HCT116 (cell line): ENCODE measurements at regions not wholly inside any gene's neighbourhood (a gene's known extent, or its start where the extent isn't known, plus 50 kb on each side); places are given as distances from the start of the nearest gene placed in this dataset.

Experiments used
- ATAC-seq: fragments of 200-7000 bp; cut with Tn5 transposase; 2 replicates; pipeline ENCODE4 v1.9.1; 2020; ENCODE audit warnings: mild to moderate bottlenecking, moderate library complexity
- BruUV-seq: library from RNA; stranded (reverse); fragments of 400-500 nt; replicated peaks from 2 replicates; lab custom pipeline; 2021; lab: Mats Ljungman, UMichigan
- CTCF ChIA-PET: fragments of 300-600 bp; sonication (Branson Sonifier 250); formaldehyde crosslinking; loops from one replicate; lab custom pipeline; 2021; ENCODE audit warnings: antibody characterized with exemption; lab: Charles Lee
- POLR2A ChIA-PET: fragments of 300-600, 350-600 bp; sonication (Branson Sonifier 250); formaldehyde crosslinking; loops from one replicate; lab custom pipeline; 2021; ENCODE audit warnings: antibody characterized with exemption; lab: Charles Lee
- RAD21 ChIA-PET, 2 experiments: fragments of 300-600 bp; sonication (Branson Sonifier 250); formaldehyde crosslinking; loops; one replicate each; lab custom pipeline; 2023; ENCODE audit warnings: low total read pairs in 2 of 2; ENCODE audit not compliant: uncharacterized antibody in 2 of 2, unreplicated experiment in 2 of 2, low non-redundant PET in 1 of 2; lab: Charles Lee
- DNase-seq: peaks from one replicate; pipeline ENCODE4 v3.0.0-alpha.2; 2010; ENCODE audit warnings: low read depth, low spot score
- H2AFZ ChIP-seq: fragments of 200-600 bp; shearing (Covaris generic), sonication (generic); 2 replicates; pipeline ENCODE4 v1.6.1; 2017; ENCODE audit warnings: low read depth, mixed run types, mixed read lengths, antibody characterized with exemption, low read length; ENCODE audit not compliant: poor library complexity, severe bottlenecking
- H3K27ac ChIP-seq: 2 replicates; pipeline ENCODE4 v1.5.1; 2012; ENCODE audit warnings: low read depth, low read length
- H3K27me3 ChIP-seq: fragments of 200-600 bp; sonication (generic); 2 replicates; pipeline ENCODE4 v1.6.1; 2016; ENCODE audit warnings: mixed run types, low read length, mixed read lengths; ENCODE audit not compliant: insufficient read depth
- H3K36me3 ChIP-seq, 2 experiments: fragments of 200-500 bp in 1 of 2; fragments of 200-600 bp in 1 of 2; sonication (Bioruptor generic) in 1 of 2; sonication (generic) in 1 of 2; 2 replicates each; pipeline versions ENCODE4 v1.5.1 to v1.6.1; 2014 to 2016; ENCODE audit warnings: low read length in 2 of 2, inconsistent platforms in 1 of 2, mixed read lengths in 1 of 2, mixed run types in 1 of 2; ENCODE audit not compliant: insufficient read depth in 2 of 2, control insufficient read depth in 1 of 2
- H3K4me1 ChIP-seq, 2 experiments: fragments of 200-600 bp in 1 of 2; sonication (generic) in 1 of 2; 2 replicates each; pipeline versions ENCODE4 v1.5.1 to v1.6.1; 2012 to 2017; ENCODE audit warnings: low read length in 2 of 2, inconsistent platforms in 1 of 2, mild to moderate bottlenecking in 1 of 2, mixed read lengths in 1 of 2, mixed run types in 1 of 2, moderate library complexity in 1 of 2; ENCODE audit not compliant: insufficient read depth in 2 of 2, control insufficient read depth in 1 of 2
- H3K4me2 ChIP-seq: fragments of 200-600 bp; sonication (generic); 2 replicates; pipeline ENCODE4 v1.6.1; 2017; ENCODE audit warnings: mixed run types, low read length, mixed read lengths
- H3K4me3 ChIP-seq, 2 experiments: fragments of 200-600 bp in 1 of 2; sonication (generic) in 1 of 2; replicated peaks in 1 of 2; 2 replicates each; pipeline ENCODE4 v1.5.1; 2011 to 2016; ENCODE audit warnings: low read length in 2 of 2, control low read depth in 1 of 2, low read depth in 1 of 2, mild to moderate bottlenecking in 1 of 2, mixed read lengths in 1 of 2, mixed run types in 1 of 2
- H3K79me2 ChIP-seq: fragments of 200-600 bp; sonication (generic); 2 replicates; pipeline ENCODE4 v1.6.1; 2017; ENCODE audit warnings: mild to moderate bottlenecking, mixed run types, low read length, moderate library complexity, mixed read lengths; ENCODE audit not compliant: insufficient read depth
- H3K9ac ChIP-seq: fragments of 200-600 bp; sonication (generic); 2 replicates; pipeline ENCODE4 v1.6.1; 2016; ENCODE audit warnings: low read length, mixed read lengths
- H3K9me2 ChIP-seq: fragments of 200-600 bp; sonication (generic), shearing (Covaris generic); 2 replicates; pipeline ENCODE4 v1.6.1; 2017; ENCODE audit warnings: mixed run types, mild to moderate bottlenecking, moderate library complexity; ENCODE audit not compliant: insufficient read depth
- H3K9me3 ChIP-seq, 2 experiments: fragments of 200-500 bp in 1 of 2; fragments of 200-600 bp in 1 of 2; sonication (Bioruptor generic) in 1 of 2; sonication (generic) in 1 of 2; 2 replicates each; pipeline ENCODE4 v1.6.1; 2014 to 2017; ENCODE audit warnings: low read length in 2 of 2, mixed read lengths in 2 of 2, inconsistent platforms in 1 of 2, low read depth in 1 of 2, mild to moderate bottlenecking in 1 of 2, mixed run types in 1 of 2, moderate library complexity in 1 of 2; ENCODE audit not compliant: control insufficient read depth in 1 of 2, insufficient read depth in 1 of 2
- H4K20me1 ChIP-seq: fragments of 200-600 bp; sonication (generic), shearing (Covaris generic); 2 replicates; pipeline ENCODE4 v1.6.1; 2017; ENCODE audit warnings: mixed run types, mild to moderate bottlenecking, moderate library complexity; ENCODE audit not compliant: insufficient read depth
- CBX3 ChIP-seq: IDR thresholded peaks from 2 replicates; pipeline ENCODE4 v1.6.1; 2012; ENCODE audit warnings: low read depth
- CEBPB ChIP-seq: IDR thresholded peaks from 2 replicates; pipeline ENCODE4 v1.6.1; 2012; ENCODE audit warnings: low read depth
- EGR1 ChIP-seq: IDR thresholded peaks from 2 replicates; pipeline ENCODE4 v1.6.1; 2012; ENCODE audit warnings: low read depth
- EZH2 ChIP-seq: fragments of 200-600 bp; sonication (generic); IDR thresholded peaks from 2 replicates; pipeline ENCODE4 v1.6.1; 2017; ENCODE audit warnings: antibody characterized with exemption, mixed run types
- FOSL1 ChIP-seq: IDR thresholded peaks from 2 replicates; pipeline ENCODE4 v1.6.1; 2012; ENCODE audit warnings: low read depth
- POLR2A ChIP-seq: IDR thresholded peaks from 2 replicates; pipeline ENCODE4 v1.7.0; 2011; ENCODE audit warnings: borderline replicate concordance; ENCODE audit not compliant: insufficient read depth, insufficient read length; ENCODE audit errors: extremely low read depth
- RAD21 ChIP-seq: IDR thresholded peaks from 2 replicates; pipeline ENCODE4 v1.6.1; 2012; ENCODE audit warnings: low read depth, mild to moderate bottlenecking
- SRF ChIP-seq: IDR thresholded peaks from 2 replicates; pipeline ENCODE4 v1.6.1; 2012; ENCODE audit warnings: low read depth
- TCF7L2 ChIP-seq: IDR thresholded peaks from 2 replicates; pipeline ENCODE4 v1.7.0; 2011; ENCODE audit warnings: borderline replicate concordance, inconsistent platforms; ENCODE audit not compliant: insufficient read depth, insufficient read length; ENCODE audit errors: extremely low read depth
- ZFX ChIP-seq: fragments of 450-650 bp; IDR thresholded peaks from 2 replicates; pipeline ENCODE4 v1.6.1; 2017
- intact Hi-C: fragments of 100-400 bp; cut with micrococcal nuclease; formaldehyde crosslinking; loops from 2 replicates; pipeline ENCODE4 v1.10.0; 2022

DNA sequence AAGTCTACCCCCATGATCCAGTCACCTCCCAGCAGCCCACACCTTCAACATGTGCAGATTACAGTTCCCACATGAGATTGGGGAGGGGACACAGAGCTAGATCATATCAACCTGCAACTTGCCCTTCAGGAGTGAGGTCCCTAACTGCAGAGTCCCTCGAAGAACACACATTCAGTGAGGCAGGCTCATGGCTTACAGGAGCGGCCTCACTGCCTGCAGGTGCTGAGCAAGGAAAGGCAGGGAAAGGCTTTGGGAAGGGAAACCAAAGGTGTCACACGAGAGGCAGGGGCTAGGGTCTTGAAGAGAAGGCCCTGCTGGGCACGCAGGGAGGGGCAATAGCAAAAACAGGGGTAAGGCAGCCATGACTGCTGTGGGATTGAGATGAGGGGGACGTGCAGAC is 182.4 kb upstream of the CHRNA7 start:
- Histone ChIP-seq H3K4me2 (no peak overlapping the region), H3K9me3 (no peaks in the 10 kb centered on the region), H2AFZ (no peak overlapping the region), H3K4me3 (no peak overlapping the region), H3K9ac (no peak overlapping the region), H4K20me1 (no peaks in the 10 kb centered on the region), H3K27me3 (no peaks in the 10 kb centered on the region), H3K27ac (no peak overlapping the region), H3K36me3 (no peaks in the 10 kb centered on the region), H3K4me1 (no peaks in the 10 kb centered on the region; a peak in 1 of 4 replicates), H3K9me2 (no peaks in the 10 kb centered on the region), H3K79me2 (no peaks in the 10 kb centered on the region)
- ChIA-PET POLR2A (no interaction called here), RAD21 (no interaction called here), CTCF (no interaction called here)
- no TSS peak for BruUV-seq
- no peak for TF ChIP-seq EZH2
- TF ChIP-seq ZFX, result no peak
- TF ChIP-seq RAD21, result no peak
- TF ChIP-seq CBX3, result no peak
- TF ChIP-seq SRF, result no peak
- no peak for TF ChIP-seq TCF7L2
- TF ChIP-seq EGR1, result no peak
- TF ChIP-seq CEBPB, result no peak
- intact Hi-C loops, result no loop called here
- no peak for DNase-seq
- no peak for ATAC-seq

DNA sequence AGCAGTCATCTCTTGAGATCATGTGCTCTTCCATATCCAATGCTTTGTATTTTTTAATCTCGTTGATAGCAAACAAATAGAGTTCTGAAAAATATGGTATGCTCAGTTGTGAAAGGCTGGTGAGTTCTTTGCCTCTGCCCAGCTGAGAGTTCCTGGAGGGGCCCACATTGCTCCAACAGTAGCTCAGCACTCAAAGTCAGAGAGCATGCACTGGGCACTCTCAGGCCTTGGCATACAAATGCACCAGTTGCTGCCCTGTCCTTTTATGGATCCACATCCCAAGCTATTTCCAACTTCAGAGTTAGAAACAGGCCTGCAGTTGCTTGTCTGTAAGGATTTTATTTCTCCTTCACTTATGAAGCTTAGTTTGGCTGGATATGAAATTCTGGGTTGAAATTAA is 181.7 kb upstream of the CHRNA7 start:
- H3K79me2 ChIP-seq, result no peaks in the 10 kb centered on the region
- DNase-seq (no peak), ATAC-seq (no peak)
- no peaks in the 10 kb centered on the region; a peak in 1 of 4 replicates for H3K4me1 ChIP-seq
- ChIA-PET CTCF (no interaction called here), RAD21 (no interaction called here), POLR2A (no interaction called here)
- H3K9me3 ChIP-seq, result no peaks in the 10 kb centered on the region
- no peak overlapping the region for H3K4me3 ChIP-seq
- H3K36me3 ChIP-seq, result no peaks in the 10 kb centered on the region
- H3K27ac ChIP-seq, result no peak overlapping the region
- no peaks in the 10 kb centered on the region for H4K20me1 ChIP-seq
- no peak overlapping the region for H3K4me2 ChIP-seq
- no TSS peak for BruUV-seq
- H3K27me3 ChIP-seq, result no peaks in the 10 kb centered on the region
- H3K9ac ChIP-seq, result no peak overlapping the region
- H2AFZ ChIP-seq, result no peak overlapping the region
- intact Hi-C loops, result no loop called here
- TF ChIP-seq FOSL1 (no peak), CBX3 (no peak), POLR2A (no peak)
- no peaks in the 10 kb centered on the region for H3K9me2 ChIP-seq
